Astrocyte of the hippocampus (primary cell): ENCODE measurements at regions not wholly inside any gene's neighbourhood (a gene's known extent, or its start where the extent isn't known, plus 50 kb on each side); places are given as distances from the start of the nearest gene placed in this dataset.
A peak's percentile ranks its signal among the peaks of the same experiment; 100 is the strongest.

Source experiments
- DNase-seq: peaks from one replicate; pipeline ENCODE4 v3.0.0; 2011; ENCODE audit warnings: low read depth, low spot score

GRCh38 chr14:89533136-89533535, 116.1 kb upstream of the FOXN3 start:
- DNase-seq = no peak

GRCh38 chr14:89531661-89532335, 114.8 kb upstream of the FOXN3 start:
- no peak for DNase-seq

GRCh38 chr14:89524990-89525667, 108.1 kb upstream of the FOXN3 start:
- no peak for DNase-seq

- no peak for DNase-seq
Observed at GRCh38 chr14:89524412-89524811, 107.4 kb upstream of the FOXN3 start.

GRCh38 chr14:89521988-89522387, 105.0 kb upstream of the FOXN3 start:
- DNase-seq = no peak

GRCh38 chr14:89519040-89519439, 102.0 kb upstream of the FOXN3 start:
- no peak for DNase-seq

GRCh38 chr14:89516173-89516572, 99.1 kb upstream of the FOXN3 start:
- no peak for DNase-seq

GRCh38 chr14:89514601-89515000, 97.6 kb upstream of the FOXN3 start:
- no peak for DNase-seq

GRCh38 chr14:89509891-89510290, 92.9 kb upstream of the FOXN3 start:
- DNase-seq = peak; percentile 61

GRCh38 chr14:89508863-89509262, 91.8 kb upstream of the FOXN3 start:
- DNase-seq = no peak

- peak; percentile 43 for DNase-seq
Observed at GRCh38 chr14:89507926-89508460, 91.0 kb upstream of the FOXN3 start.

- peak; percentile 69 for DNase-seq
Observed at GRCh38 chr14:89507521-89507920, 90.5 kb upstream of the FOXN3 start.

- DNase-seq = peak; percentile 47
Observed at GRCh38 chr14:89506891-89507452, 89.9 kb upstream of the FOXN3 start.

- DNase-seq = peak; percentile 38
Observed at GRCh38 chr14:89504602-89505313, 87.7 kb upstream of the FOXN3 start.

- no peak for DNase-seq
Observed at GRCh38 chr14:89504091-89504490, 87.1 kb upstream of the FOXN3 start.

- no peak for DNase-seq
Observed at GRCh38 chr14:89503431-89503996, 86.5 kb upstream of the FOXN3 start.

GRCh38 chr14:89502966-89503365, 85.9 kb upstream of the FOXN3 start:
- DNase-seq = no peak

GRCh38 chr14:89501381-89501780, 84.3 kb upstream of the FOXN3 start:
- DNase-seq = no peak

- no peak for DNase-seq
Observed at GRCh38 chr14:89500303-89500702, 83.3 kb upstream of the FOXN3 start.

- DNase-seq = no peak
Observed at GRCh38 chr14:89498878-89499277, 81.8 kb upstream of the FOXN3 start.

- no peak for DNase-seq
Observed at GRCh38 chr14:89495718-89496117, 78.7 kb upstream of the FOXN3 start.
